CD4-positive, alpha-beta T cell treated with Interleukin-6 at 100 ng/mL for 8 hours (primary cell): ENCODE measurements at regions not wholly inside any gene's neighbourhood (a gene's known extent, or its start where the extent isn't known, plus 50 kb on each side); places are given as distances from the start of the nearest gene placed in this dataset.

Experiments
- DNase-seq: peaks from one replicate; pipeline ENCODE4 v3.0.0-alpha.2; 2020; ENCODE audit warnings: mixed read lengths, low spot score

DNA sequence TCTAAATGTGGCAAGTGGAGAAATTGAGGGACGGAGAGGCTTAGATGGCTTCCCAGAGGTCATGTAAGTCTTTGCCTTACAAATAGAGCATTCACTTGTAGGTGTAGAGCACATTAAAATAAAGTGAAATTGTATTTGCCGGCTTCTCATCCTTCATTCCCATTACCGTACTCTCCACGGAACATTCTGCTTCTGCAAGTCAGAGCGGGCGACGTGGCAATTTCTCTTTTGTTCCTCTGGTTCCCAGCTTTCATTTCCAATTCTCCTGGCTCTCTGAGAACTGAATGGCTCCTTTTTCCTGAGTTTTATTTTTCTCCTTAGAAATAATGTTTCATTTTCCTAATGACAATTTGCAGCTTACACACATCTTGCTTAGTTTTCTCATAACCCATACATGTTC lies 51.3 kb upstream of the PFKP start:
- no peak for DNase-seq

DNA sequence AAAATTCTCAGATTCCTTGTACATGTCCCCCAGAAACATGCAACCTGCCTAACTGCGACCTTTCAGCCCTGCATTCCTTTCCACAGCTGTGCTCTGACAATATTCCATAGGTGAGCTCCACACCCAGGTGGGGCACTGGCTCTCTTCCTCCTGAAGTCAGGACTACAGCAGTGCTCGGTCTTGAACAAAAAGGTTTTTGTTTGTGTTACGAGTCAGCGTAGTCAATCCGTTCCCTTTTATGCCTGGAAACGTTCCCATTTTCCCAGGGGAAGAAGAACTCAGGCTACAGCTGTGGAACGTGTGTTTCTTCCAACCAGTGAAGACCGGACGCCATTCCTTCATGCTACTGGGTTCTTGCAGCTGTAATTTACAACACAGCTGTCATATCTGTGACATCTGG lies 52.4 kb upstream of the PFKP start:
- no peak for DNase-seq

DNA sequence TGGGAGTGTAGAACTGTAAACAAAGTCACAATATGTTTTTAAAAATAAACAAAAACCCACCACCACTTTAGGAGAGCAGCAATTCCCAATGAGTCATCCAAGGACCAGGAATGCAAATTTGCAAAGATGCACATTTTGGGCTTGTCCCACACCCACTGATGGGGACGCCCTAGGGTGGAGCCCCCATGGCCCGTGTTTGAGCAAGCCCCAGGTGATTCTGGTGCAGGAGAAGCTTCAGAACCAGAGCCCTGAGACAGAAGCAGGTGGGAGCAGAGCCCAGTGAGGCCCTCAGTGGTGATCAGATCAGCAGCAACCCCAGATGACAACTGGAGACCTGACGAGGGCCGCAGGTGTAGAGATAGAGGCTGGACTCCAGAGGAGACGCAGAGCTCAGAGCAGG lies 55.1 kb upstream of the PFKP start:
- DNase-seq: no peak

DNA sequence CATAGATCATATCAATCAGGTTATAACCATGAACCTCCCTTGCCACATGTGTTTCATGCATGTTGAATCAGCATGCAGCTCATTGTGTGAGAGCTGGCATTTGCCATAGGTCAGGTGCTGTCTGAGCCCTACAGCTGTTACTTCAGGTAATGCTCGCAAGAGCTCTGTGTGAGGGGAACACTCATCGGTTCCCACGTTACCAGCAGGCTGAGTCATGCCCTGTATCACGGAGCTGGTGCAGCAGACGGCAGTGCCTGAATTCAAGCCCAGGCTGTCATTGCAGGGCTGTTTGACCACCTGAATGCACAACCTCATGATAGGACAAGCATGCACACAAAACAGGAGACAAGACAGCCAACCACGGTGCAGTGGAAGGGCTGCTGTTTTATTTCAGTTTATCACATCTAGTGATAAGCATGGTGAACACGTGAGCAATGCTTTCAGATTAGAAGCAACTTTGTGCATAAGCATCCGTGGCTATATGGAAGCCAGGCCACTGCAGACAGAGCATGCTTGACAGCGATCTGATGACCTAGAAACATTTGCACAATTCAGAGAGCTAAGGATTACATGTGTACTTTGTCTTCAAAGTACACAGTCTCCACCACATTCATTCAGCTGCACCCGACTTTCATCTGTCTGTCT lies 56.4 kb upstream of the PFKP start:
- no peak for DNase-seq

DNA sequence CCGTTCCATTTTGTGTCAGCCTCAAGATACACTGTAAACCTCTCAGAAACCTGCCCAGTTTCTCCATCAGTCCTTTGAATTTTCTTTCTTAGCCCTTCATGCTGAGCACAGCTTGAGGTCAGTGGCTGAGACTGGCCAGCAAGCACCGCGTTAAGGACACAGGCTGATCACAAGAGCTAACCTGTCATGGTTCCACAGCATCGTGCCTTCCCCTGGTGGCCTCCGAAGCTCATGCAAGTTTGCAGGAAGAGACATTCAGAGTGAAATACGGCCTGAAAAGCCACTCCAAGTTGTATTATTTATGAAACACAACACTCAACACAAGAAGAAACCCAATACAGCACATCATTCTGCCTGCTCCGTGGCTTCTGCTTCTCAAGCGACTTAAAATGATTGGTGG lies 57.0 kb upstream of the PFKP start:
- no peak for DNase-seq

DNA sequence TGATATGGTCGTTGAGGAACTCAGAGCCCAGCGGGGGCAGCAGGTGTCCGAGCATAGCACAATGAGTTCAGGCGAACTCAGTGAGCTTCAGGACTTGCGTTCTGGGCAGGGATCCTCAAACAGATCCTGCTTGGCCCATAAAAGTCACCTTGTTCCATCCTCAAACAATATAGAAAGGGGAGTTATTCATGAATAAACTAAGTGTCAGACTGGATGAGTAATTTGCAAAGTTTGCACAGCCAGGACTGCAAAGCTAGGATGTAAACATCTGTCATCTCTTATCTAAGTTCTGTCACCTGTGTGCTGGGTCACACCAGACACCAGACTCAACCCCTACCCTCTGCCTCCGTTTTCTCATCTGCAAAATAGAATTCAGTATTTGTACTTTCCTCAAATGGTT lies 58.0 kb upstream of the PFKP start:
- DNase-seq: no peak

DNA sequence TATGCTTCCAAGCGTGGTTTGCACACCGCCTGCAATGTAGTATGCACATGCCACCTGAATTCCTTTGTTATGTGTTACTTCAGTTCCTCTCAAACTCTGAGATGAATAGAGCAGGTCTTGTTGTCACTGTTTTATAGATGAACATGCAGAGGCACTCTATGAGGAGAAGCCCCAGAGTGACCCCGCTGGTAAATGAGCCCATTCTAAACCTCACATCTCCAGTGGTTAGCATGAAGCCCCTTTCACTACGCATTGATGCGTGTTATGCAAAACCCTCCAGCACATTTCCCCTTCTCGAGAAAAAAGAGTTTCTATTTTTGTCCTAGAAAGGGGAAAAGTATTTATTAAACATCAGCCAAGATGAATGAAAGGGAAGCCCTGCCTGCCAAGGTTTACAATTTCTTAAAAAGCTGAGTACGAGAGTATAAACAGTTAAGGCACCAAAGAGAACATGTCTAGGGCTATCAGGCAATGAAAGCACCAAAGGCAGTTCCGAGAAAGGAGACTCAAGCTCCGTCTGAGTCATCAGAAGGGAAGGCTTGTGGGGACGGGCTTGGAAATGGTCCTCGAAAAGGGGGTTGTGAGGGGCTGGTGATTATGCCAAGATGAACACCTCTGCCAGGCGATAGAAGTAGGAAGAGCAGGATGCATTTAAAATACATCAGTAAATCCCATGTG lies 58.7 kb upstream of the PFKP start:
- no peak for DNase-seq

DNA sequence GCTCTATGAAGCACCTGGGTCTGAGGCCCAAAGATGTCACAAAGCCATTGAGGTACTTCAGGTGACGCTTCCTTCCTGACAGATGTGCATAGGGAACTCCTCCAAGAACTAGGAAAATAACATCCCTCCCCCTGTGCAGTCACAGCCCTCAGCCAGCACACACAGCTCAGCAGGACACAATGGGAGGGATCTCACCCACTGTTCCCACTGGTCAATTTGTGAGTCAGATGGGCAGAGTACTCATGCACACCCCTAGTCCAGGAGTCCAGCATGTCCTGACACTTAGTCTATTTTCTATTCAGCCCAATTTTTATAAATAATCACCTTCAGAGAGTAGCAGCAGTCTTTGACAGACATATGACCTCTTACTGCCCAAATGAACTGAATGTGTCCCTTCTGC lies 60.7 kb upstream of the PFKP start:
- DNase-seq: no peak

DNA sequence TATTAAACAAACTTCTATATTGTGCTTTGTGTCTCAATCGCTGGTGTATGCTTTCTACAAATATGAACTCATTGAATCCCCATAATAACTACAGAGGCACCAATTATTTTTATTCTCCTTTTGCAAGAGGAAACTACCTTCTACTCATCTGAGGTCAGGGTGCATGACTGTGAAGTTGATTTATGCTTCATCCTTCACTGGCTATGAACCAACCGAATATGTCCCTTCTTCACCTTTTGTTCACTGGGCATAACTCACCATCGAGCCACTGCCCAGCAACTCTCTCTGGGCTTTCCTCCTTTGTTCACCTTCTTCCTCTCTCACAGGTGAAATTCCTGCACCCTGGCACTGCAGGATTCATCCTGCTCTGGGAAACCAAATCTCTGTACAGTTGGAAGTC lies 61.3 kb upstream of the PFKP start:
- no peak for DNase-seq

DNA sequence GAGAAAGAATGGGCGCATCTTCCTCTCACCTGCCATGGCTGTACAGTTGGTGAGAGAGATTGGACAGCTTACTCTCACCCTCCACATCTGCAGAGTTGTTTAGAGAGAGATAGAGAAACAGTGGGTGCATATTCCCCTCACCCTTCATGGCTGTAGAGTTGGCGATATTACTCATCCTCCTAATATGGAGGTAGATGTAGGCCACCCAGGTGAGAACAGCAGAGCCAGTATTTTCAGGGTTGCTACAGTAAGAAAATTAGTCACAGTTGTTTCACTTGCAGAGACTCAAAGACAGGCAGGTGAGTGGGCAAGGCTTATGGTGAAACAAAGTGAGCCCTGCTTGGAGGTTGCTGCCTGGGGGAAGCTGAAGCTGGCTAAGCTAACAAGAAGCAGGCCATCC lies 65.0 kb upstream of the PFKP start:
- no peak for DNase-seq

DNA sequence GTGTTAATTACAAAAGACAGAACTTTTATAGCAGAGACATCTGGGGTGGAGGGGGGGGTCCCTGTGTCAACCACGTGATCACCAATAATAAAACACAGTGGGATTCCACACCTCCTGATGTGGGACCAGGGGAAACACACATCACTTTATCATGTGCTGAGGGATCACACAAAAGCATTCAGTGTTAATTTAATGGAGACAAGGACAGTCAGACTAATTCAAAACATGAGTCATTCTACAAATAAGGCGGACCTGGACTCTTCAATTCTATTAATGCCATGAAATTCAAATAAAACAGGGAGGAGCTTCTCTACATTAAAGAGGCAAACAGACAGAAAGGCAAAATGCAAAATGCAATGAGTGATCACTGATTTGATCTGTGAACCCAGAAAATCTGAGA lies 67.3 kb upstream of the PFKP start:
- no peak for DNase-seq

DNA sequence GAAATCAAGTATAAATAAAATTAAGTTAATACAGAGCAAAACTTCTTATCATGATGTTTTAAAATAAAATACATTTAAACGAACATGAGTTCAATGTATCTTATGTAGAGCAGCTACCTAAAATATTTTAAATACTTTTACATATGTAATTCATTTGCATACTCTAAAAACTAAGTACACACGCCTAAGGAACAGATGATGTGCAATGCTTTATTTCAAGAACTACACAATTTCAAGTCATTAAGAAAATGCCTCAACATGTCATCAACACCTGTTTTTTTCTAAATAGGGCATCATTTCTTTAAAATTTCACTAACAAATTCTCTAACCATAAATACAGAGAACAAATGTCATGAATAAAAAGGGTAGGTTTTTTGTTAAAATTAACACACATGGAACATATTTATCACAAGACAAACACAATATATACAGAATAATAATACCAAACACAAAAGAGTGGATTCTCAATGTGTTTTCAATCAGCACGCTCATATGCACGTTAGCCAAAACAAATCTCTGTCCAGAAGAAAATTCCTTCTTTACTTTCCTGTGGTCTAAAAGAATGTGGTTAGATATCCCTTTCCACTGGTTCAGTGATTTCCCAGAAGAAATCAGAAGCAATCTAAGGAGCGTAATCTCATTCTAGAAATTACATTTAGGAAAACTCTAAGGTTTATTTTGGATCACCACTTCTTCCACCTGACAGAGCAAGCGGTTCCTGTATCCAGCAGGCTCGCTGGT lies 73.0 kb upstream of the PFKP start:
- no peak for DNase-seq

DNA sequence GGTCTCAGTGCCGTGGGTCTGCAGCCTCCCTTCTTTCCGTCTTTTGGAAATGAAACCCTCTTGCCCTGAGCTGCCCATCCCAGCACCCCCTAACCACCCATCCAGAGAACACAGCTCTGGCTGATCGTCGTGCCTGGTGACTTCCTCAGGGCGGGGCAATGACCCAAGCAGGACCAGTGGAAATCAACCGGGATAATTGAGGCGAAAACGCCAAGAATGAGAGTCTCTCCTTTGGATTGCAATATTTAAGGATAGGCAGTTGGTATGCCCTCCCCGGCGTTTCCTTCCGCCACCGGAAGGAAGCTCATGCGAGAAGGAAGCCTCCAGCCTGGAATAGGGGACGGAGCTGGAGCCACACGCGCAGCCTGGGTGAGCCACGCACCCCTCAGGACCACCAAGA lies 73.7 kb upstream of the PFKP start:
- no peak for DNase-seq

DNA sequence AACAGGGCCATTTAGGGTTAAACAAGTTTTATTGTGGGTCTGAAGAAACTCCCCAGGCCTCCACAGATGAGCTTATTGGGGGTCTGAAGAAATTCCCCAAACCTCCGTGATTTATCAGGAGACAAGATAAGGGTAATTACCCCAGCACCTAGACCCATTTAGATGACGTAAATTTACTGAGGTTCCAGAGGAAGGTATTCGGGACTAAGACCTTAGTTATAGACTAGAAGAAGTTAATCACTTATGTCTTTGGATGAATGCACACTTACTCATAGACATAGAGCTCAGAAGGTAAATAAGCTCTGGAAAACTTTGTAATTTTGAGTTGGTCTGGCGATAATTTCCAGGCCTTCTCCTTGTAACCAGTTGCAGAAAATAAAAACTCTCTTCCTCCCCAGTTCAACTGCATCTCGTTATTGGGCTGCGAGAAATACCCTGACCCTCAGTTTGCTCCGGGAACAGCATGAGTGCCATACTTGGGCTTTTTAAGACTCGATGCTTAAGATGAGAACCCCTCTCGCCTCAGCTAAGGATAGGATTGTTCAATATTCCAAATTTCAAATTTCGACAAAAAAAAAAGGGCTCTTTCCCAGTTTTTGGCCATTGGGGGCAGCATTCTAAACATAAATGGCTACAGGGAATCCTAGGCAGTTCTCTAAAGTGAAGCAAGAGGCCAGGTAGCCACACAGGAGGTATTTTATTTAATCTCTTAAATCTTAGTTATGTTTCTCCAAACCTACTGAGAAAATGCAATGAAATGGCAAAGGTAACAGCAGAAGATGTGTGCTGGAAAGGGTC lies 74.7 kb upstream of the PFKP start:
- no peak for DNase-seq

DNA sequence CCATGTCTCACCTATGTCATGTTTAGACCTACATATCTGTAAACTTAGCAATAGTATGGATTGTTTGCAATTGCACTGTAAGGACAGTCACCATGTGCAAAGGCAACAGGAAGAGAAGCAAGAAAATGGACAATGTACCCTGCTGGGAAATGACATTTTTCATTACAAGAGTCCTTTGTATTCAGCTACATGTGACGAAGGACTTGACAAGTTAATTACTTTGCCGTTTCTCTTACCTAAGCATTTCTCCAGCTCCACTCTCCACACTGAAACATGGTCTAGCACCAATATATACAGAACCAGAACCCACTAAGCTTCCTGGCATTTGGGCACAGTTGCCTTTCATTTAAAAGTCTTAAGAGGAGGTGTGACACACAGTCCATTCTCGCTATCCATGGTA lies 76.6 kb upstream of the PFKP start:
- no peak for DNase-seq

DNA sequence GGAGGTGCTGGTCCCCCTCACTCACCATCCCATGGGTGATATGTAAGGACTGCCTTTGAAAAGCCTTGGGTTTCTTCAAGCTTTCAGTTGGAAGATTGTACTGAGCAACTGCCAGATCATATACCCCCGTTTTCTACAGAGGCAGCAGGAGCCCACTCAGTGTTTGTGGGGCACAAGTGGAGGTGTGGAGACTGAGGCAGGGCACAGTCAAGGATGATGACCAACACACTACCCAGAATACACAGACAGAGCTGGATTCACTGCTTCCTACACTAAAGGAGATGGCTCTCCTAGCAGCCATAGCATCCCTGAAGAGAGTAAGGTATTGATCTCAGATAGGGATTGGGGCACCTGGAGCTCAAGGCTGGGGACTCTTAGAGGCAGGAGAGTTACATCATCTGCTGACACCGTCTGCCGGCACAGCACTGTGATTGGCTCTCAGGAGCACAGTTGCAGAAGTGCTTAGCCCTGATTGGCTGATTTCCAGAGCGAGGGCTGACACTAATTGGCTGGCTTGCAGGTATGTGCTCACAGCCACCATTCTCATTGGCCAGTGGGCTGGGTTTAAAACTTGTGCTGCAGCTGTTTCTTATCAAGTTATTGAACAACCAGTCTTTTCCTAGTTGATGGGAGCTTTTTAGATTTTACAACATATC lies 77.9 kb upstream of the PFKP start:
- no peak for DNase-seq

DNA sequence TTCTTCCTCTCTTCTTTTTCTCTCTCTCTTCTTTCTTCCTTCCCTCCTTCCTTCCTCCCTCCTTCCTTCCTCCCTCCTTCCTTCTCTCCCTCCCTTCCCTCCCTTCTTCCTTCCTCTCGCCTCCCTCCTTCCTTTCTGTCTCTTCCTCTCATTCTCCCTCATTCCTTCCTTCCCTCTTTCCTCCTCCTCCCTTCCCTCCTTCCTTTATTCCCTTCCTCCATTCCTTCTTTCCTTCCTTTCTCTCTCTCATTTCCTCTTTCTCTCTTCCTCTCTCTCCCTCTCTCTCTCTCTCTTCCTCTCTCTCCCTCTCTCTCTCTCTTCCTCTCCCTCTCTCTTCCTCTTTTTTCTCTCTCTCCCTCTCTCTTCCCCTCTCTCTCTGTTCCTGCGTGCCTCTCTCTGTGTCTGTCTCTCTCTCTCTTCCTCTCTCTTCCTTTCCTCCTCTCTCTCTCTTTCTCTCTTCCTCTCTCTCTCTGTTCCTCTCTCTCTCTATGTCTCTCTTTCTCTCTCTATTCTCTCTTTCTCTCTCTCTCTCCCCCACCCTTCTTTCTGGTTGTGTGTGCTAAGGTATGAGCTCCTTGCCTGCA lies 80.1 kb upstream of the PFKP start:
- no peak for DNase-seq

DNA sequence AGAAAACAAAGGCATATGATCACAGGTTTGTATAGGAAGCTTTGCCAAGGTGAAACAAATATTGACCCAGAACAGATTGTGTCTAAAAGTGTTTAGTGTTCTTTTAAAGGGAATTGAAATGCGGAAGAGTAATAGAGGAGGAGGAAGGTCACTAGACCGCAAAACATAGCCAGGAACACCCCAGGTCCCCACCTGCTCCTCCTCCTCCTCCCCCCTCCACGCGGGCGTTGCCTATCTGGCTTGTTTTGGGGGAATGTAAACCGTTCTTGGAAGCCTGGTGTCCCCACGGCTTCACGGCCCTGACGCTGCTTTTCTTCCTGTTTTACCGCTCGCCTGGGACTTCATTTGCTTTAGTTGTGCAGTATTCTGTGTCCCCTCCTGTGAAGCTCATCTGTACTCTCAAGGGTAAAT lies 81.0 kb upstream of the PFKP start:
- DNase-seq: no peak

DNA sequence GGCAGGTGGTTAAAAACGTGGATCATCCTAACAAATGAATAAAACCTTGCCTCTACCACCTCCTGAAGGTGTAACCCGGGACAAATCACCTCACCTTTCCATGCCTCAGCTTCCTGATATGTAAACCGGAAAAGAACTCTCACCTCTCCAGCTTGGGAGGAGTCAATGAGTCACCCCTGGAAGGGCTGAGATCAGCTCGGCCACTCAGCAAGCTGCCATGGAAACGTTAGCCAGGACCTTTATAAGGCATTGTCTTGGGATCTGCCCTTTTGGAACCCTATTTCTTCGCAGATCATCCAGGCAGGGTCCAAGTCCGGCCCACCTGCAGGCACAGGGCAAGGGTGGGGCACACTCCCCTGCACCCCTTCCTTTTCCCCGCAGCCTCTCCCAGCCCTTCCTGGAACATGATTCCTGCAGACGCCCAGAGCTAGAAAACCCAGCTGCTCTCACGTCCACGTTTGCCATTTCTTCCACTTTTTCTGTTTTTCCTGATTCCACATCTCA lies 81.6 kb upstream of the PFKP start:
- DNase-seq: no peak

DNA sequence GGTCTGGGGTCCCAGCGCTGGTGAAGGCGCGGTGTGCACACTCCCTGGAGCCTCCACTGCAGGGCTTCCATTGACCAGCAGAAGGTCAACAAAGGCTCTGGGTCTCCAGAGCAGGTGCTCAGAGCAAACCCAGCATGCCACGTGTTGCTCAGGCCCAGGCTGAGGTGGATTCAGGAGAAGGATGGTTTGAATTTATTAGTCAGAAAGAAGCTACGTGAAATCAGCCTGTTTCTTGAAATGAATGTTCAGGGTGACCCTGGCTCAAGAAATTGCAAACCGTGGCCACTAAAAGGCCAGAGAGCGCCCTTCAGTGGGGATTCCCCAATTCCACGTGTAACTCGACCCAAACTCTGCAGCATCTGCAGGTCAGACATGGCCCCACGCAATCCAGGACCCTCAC lies 82.7 kb upstream of the PFKP start:
- DNase-seq: no peak

DNA sequence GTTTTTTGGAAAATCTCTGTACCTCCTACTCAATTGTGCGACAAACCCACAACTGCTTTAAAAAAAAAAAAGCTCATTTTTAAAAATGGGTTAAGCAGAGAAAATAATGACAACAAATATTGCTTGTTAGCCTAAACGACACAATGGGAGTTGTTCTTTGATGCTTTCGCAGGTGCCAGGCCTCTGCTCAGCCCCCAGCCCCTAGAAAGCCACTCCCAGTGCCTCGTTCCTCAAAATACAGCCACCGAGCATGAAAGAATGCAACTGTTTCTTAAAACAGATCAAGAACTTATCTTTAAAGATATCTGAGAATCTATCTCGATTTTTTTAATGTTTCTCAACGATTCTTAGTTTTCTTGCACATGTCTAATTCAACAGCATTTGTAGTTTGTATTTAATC lies 85.2 kb upstream of the PFKP start:
- DNase-seq: no peak

DNA sequence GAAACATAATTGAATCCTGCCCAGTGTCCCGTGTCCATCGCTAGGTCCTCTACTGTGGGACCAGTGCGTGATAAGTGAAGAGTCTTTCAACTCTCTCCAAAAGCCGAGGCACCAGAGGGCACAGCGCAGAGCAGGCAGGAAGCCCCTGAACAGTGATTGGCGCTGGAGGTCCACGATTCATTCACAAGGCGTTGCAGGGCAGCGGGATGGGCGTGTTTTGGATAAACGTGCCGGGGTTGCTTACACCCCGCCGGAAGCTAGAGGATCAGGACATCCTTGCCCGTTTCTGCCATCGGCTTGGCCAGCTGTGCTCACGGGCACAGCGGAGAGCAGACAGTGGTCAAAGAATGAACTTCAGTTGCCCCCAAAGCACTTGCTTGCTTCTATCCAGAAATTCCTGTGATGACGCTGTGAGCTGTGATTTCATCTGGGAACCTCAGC lies 86.0 kb upstream of the PFKP start:
- no peak for DNase-seq
